Hepatocyte (in vitro differentiated cells): ENCODE measurements at regions not wholly inside any gene's neighbourhood (a gene's known extent, or its start where the extent isn't known, plus 50 kb on each side); places are given as distances from the start of the nearest gene placed in this dataset.

Source experiments
- DNase-seq: peaks from one replicate; pipeline ENCODE4 v3.0.0-alpha.2; 2016; ENCODE audit warnings: low spot score
- H2AFZ ChIP-seq: fragments of 200-600 bp; sonication (generic); 2 replicates; pipeline ENCODE4 v1.6.0; 2016; ENCODE audit warnings: antibody characterized with exemption, mild to moderate bottlenecking
- H3K27ac ChIP-seq: fragments of 200-600 bp; sonication (generic); 2 replicates; pipeline ENCODE4 v1.5.1; 2016; ENCODE audit warnings: mild to moderate bottlenecking
- H3K27me3 ChIP-seq: fragments of 200-600 bp; sonication (generic); 2 replicates; pipeline ENCODE4 v1.6.1; 2016
- H3K36me3 ChIP-seq: fragments of 200-600 bp; sonication (generic); replicated peaks from 2 replicates; pipeline ENCODE4 v1.5.1; 2016; ENCODE audit warnings: low read depth; ENCODE audit not compliant: insufficient read depth
- H3K4me1 ChIP-seq: fragments of 200-600 bp; sonication (generic); 2 replicates; pipeline ENCODE4 v1.5.1; 2016; ENCODE audit warnings: mild to moderate bottlenecking, moderate library complexity; ENCODE audit not compliant: insufficient read depth
- H3K4me2 ChIP-seq: fragments of 200-600 bp; sonication (generic); 2 replicates; pipeline ENCODE4 v1.6.0; 2016
- H3K4me3 ChIP-seq: fragments of 200-600 bp; sonication (generic); 2 replicates; pipeline ENCODE4 v1.5.1; 2016; ENCODE audit warnings: mild to moderate bottlenecking
- H3K79me2 ChIP-seq: fragments of 200-600 bp; sonication (generic); 2 replicates; pipeline ENCODE4 v1.6.0; 2017; ENCODE audit warnings: mild to moderate bottlenecking
- H3K9me2 ChIP-seq: fragments of 200-600 bp; sonication (generic); replicated peaks from 2 replicates; pipeline ENCODE4 v1.6.0; 2017; ENCODE audit warnings: mild to moderate bottlenecking; ENCODE audit not compliant: insufficient read depth
- H3K9me3 ChIP-seq: fragments of 200-600 bp; sonication (generic); 2 replicates; pipeline ENCODE4 v1.5.1; 2016; ENCODE audit warnings: low read depth, mild to moderate bottlenecking
- H4K20me1 ChIP-seq: fragments of 200-600 bp; sonication (generic); 2 replicates; pipeline ENCODE4 v1.6.0; 2016; ENCODE audit warnings: mild to moderate bottlenecking; ENCODE audit not compliant: insufficient read depth, poor library complexity, severe bottlenecking
- EZH2 ChIP-seq: fragments of 200-600 bp; sonication (generic); IDR thresholded peaks from 2 replicates; pipeline ENCODE4 v1.6.1; 2016; ENCODE audit warnings: antibody characterized with exemption, mild to moderate bottlenecking, borderline replicate concordance
- EZH2phosphoT487 ChIP-seq: fragments of 200-600 bp; sonication (generic); IDR thresholded peaks from one replicate; pipeline ENCODE4 v1.6.1; 2018; ENCODE audit warnings: antibody characterized with exemption, mild to moderate bottlenecking, low read depth, moderate library complexity; ENCODE audit not compliant: unreplicated experiment, severe bottlenecking
- WGBS: methylation state at CpG from one replicate; pipeline ENCODE4 v1.1.6; 2016; ENCODE audit warnings: low lambda C conversion rate; ENCODE audit errors: missing lambda C conversion rate; 5-methylcytosine and 5-hydroxymethylcytosine counted together
- TF ChIP-seq, protein P1 (sequence below): fragments of 200-600 bp; sonication (generic); IDR thresholded peaks from 2 replicates; pipeline ENCODE4 v1.5.1; 2016; ENCODE audit warnings: antibody characterized with exemption, mild to moderate bottlenecking; ENCODE audit not compliant: poor library complexity

GRCh38 chr5:153399595-153399994 is 90.9 kb upstream of the GRIA1 start:
- no peaks in the 10 kb centered on the region for H4K20me1 ChIP-seq
- no peaks in the 10 kb centered on the region for H3K9me3 ChIP-seq
- WGBS = 67% methylated on average over 2 of the region's 2 CpGs
- H3K36me3 ChIP-seq = no peaks in the 10 kb centered on the region
- H3K4me3 ChIP-seq = no peak overlapping the region
- no peak overlapping the region for H2AFZ ChIP-seq
- DNase-seq = no peak
- no peak overlapping the region for H3K4me2 ChIP-seq
- no peaks in the 10 kb centered on the region for H3K4me1 ChIP-seq
- no peaks in the 10 kb centered on the region for H3K27me3 ChIP-seq
- TF ChIP-seq, protein P1, sequence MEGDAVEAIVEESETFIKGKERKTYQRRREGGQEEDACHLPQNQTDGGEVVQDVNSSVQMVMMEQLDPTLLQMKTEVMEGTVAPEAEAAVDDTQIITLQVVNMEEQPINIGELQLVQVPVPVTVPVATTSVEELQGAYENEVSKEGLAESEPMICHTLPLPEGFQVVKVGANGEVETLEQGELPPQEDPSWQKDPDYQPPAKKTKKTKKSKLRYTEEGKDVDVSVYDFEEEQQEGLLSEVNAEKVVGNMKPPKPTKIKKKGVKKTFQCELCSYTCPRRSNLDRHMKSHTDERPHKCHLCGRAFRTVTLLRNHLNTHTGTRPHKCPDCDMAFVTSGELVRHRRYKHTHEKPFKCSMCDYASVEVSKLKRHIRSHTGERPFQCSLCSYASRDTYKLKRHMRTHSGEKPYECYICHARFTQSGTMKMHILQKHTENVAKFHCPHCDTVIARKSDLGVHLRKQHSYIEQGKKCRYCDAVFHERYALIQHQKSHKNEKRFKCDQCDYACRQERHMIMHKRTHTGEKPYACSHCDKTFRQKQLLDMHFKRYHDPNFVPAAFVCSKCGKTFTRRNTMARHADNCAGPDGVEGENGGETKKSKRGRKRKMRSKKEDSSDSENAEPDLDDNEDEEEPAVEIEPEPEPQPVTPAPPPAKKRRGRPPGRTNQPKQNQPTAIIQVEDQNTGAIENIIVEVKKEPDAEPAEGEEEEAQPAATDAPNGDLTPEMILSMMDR = no peak
- TF ChIP-seq EZH2phosphoT487 (no peak), EZH2 (no peak)
- no peak overlapping the region for H3K27ac ChIP-seq
- no peaks in the 10 kb centered on the region for H3K79me2 ChIP-seq
- no peaks in the 10 kb centered on the region for H3K9me2 ChIP-seq

- H3K9me2 ChIP-seq = no peaks in the 10 kb centered on the region
- no peaks in the 10 kb centered on the region for H3K79me2 ChIP-seq
- no peak overlapping the region for H3K4me3 ChIP-seq
- no peak overlapping the region for H3K4me2 ChIP-seq
- H3K27ac ChIP-seq = no peak overlapping the region
- H3K9me3 ChIP-seq = no peaks in the 10 kb centered on the region
- DNase-seq = no peak
- H4K20me1 ChIP-seq = no peaks in the 10 kb centered on the region
- no peak for TF ChIP-seq EZH2
- no peak for TF ChIP-seq EZH2phosphoT487
- TF ChIP-seq, protein P1 = no peak
- no peaks in the 10 kb centered on the region for H3K36me3 ChIP-seq
- no peaks in the 10 kb centered on the region for H3K27me3 ChIP-seq
- H2AFZ ChIP-seq = no peak overlapping the region
- H3K4me1 ChIP-seq = no peaks in the 10 kb centered on the region
- 98% methylated on average over 2 of the region's 2 CpGs for WGBS
Measured at GRCh38 chr5:153400931-153401330, 89.5 kb upstream of the GRIA1 start.

- no peak overlapping the region for H3K4me2 ChIP-seq
- H3K9me3 ChIP-seq = no peaks in the 10 kb centered on the region
- H2AFZ ChIP-seq = no peak overlapping the region
- no peak for DNase-seq
- TF ChIP-seq EZH2 (no peak), EZH2phosphoT487 (no peak)
- TF ChIP-seq, protein P1 = no peak
- no peaks in the 10 kb centered on the region for H3K79me2 ChIP-seq
- H3K36me3 ChIP-seq = no peaks in the 10 kb centered on the region
- no peaks in the 10 kb centered on the region for H3K27me3 ChIP-seq
- no peaks in the 10 kb centered on the region for H3K4me1 ChIP-seq
- H3K27ac ChIP-seq = no peak overlapping the region
- H4K20me1 ChIP-seq = no peaks in the 10 kb centered on the region
- H3K9me2 ChIP-seq = no peaks in the 10 kb centered on the region
- H3K4me3 ChIP-seq = no peak overlapping the region
Measured at GRCh38 chr5:153402550-153402949, 87.9 kb upstream of the GRIA1 start.

DNA sequence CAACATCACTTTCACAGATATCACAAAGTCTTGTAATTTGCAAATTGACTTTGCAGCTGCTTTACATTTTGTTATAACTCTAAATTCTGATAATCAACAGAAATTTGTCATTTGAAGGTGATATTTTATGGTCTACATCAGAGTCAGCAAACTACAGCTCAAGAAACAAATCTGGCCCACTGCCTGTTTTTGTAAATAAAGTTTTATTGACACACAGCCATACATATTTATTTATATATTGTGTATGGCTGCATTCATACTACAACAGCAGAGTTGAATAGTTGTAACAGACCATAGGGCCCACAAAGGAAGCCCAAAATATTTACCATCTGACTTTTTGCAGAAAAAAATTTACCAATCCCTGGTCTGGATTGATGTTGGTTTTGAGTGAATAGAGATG is 87.0 kb upstream of the GRIA1 start:
- TF ChIP-seq EZH2phosphoT487 (no peak), EZH2 (no peak)
- TF ChIP-seq, protein P1 = no peak
- Histone ChIP-seq H3K9me3 (no peaks in the 10 kb centered on the region), H3K79me2 (no peaks in the 10 kb centered on the region)

More for the DNA sequence above, 87.0 kb upstream of the GRIA1 start:
- Histone ChIP-seq H3K36me3 (no peaks in the 10 kb centered on the region), H4K20me1 (no peaks in the 10 kb centered on the region), H3K4me1 (no peaks in the 10 kb centered on the region), H3K27ac (no peak overlapping the region), H2AFZ (no peak overlapping the region), H3K4me3 (no peak overlapping the region), H3K4me2 (no peak overlapping the region), H3K9me2 (no peaks in the 10 kb centered on the region), H3K27me3 (no peaks in the 10 kb centered on the region)
- DNase-seq = no peak
